CD4-positive, alpha-beta T cell treated with Interleukin-12 subunit alpha and Interleukin-12 subunit beta, for 1 hour (primary cell): ENCODE measurements at regions not wholly inside any gene's neighbourhood (a gene's known extent, or its start where the extent isn't known, plus 50 kb on each side); places are given as distances from the start of the nearest gene placed in this dataset.
A peak's percentile ranks its signal among the peaks of the same experiment; 100 is the strongest.

ENCODE experiments used
- DNase-seq: peaks from one replicate; pipeline ENCODE4 v3.0.0-alpha.2; 2020

DNA sequence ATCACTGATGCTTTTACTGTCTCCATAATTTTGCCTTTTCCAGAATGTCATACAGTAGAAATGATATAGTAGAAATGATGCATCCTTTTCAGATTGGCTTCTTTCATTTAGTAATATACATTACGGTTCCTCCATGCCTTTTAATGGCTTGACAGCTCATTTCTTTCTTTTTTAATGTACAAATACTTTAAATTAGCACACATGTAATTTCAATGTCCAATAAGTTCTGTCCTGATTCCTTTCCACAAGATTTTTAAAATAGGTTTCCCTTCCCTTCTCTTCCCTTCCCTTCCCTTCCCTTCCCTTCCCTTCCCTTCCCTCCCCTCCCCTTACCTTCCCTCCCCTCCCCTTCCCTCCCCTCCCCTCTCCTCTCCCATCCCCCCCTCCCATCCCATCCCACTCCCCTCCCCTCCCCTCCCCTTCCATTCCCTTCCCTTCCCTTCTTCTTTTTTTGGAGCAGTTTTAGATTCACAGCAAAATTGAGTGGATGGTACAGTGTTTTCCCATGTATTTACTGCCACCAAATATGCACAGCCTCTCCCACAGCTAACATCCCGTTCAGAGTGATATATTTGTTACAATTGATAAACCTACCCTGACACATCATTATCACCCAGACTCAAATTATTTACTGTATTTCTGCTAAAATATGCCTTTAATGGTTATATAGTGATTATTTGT is 398.8 kb downstream of the RNF144B start:
- no peak for DNase-seq

DNA sequence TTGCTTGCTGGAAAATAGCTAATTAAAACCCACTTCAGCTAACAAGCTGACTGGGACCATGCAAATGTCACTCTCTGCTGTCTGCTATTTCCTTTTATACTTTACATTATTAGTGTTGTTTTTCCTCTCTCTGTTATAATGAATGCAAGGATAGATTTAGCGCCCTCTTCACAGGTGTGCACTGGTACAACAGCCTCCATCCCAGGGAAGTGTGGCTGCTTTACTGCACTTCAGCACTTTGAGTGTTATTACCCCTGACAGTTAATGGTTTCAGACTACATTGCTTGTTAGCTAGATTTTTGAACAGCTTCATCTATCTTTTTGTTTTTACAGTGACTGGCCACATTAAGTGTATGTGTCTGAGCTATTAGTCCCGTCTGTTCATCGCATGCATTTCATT is 405.7 kb downstream of the RNF144B start:
- no peak for DNase-seq

DNA sequence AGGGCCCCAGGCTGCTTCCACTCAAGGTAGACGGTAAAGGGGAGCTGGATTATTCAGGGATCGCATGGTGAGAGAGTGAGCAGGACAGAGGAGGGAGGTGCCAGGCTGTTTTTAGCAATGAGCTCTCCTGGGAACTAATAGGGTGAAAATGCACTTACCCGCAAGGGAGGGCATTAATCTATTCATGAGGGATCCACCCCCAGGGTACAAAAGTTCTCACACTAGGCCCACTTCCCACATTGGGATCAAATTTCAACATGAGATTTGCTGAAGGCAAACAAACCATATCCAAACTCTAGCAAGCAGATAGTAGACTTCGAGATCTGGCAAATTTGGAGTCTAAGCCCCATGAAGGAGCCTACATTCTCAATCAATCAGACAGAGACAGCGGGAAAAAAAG is 408.6 kb downstream of the RNF144B start:
- DNase-seq, result no peak

DNA sequence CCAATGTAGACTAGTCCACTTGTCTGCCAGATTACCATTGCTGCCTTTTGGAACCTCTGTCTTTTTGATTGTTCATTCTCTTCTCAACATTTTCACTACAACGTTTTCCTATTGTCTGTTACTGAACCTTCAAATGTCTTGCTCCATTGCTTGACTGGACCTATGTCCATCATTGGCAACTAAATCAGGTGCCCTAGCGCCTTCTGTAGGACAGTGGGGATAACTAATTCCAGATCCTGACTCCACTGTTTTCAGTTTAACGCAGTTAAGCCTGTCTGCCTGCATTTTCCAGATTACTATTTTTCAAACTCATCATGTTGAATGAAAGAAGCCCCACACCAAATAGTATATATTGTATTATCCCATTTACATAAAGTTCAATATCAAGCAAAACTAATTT is 433.6 kb downstream of the RNF144B start:
- DNase-seq, result no peak

DNA sequence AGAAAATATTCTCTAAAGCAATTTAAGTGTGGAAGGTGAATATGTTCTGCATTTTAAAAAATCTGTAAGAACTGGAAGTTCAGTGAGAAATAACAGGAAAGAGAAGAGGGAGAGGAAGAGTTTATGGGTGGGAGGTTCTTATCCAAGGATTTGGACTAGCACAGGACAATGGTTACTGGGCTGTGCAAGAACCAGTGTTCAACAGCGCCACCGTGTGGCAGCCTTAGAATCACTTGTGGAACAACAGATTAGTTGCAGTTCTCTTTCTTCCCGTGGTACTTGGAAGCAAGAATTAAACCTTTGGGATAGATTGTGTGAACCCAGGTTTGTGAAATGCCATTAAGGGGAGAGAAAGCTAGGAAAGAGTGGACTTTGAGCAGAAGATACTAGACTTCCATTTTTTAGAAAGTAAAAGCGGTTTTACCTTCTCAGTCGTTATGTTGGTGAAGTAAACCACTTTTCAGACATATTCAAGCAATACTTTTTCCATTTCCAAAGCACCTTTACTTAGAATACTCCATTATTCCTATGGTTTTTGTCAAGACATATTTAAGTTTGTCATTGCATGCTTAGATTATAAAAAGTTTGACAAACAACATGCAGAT is 436.7 kb downstream of the RNF144B start:
- peak; percentile 5 for DNase-seq

DNA sequence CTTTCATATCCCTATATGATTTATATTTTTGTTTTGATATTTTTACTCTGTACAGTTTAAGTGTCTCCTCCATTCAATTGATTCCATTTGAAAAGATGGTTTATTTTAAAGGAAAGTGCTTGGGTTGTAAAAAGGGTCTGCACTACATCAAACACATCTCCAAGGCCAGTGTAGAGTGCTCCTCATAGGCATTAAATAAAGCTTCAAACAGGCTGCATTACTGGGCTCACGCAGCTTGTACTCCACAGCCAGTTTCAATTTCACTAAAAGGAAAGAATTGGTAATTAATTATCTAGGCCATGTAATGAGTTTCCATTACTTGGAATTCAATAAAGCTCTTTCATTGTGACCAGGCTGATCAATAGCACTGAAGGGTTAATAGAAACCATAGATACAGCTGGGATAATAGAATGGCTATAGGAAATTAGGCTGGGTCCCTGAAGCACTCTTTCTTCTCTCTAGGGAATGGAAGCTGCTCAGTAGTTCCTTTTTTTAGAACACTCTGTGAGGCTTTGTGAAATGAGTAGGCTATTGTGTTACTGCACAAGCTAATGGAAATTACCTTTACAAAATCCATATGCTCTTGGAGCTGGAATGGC is 442.2 kb downstream of the RNF144B start:
- no peak for DNase-seq

DNA sequence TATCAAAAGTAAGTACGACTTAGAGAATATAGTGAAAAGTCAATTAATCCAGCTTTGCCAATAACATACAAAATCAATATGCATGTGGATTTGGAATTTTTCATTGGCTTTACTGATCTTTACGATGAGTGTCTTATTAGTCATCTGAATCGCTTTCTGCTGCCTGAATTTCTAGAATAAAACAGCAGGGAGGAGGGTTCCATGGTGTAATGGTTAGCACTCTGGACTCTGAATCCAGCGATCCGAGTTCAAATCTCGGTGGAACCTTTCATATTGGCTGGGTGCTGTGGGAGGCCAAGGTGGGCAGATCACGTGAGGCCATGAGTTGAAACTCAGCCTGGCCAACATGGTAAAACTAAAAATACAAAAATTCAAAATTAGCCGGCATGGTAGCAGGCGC is 448.8 kb downstream of the RNF144B start:
- DNase-seq, result no peak

DNA sequence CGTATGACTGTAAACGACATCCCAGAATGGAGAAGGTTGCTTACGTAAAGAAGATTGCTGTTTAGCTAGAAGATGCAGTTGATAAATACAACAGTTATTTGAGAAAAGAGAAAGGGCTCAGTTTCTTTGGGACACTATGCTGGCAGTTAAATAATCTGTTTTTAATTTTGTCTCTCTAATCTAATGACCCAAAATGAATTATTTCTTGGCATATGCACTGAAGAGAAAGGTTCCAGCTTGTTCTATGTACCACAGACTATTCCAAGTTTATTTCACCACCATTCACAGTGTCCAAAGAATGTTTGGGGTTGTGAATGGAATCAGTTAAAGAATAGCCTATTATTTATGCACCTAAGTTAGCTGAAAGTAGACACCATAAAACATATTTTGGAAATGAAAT is 449.9 kb downstream of the RNF144B start:
- DNase-seq, result no peak

DNA sequence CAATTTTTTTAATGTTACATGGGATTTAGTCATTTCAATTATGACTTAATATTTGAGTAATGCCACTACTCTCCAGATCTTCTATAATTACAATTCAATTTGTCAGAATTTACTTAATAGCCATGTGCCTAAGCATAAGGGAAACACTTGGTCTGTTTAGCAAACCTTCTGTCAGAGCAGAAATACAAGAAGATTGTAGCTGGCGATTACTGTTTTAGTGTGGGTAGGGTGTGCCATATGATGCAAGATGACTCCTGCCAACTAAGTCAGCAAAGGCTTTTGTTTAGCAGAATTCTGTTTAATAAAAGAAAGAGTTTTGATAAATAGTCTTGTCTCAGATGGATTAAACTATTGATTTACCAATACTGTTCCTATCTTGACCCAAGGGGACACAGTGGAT is 455.4 kb downstream of the RNF144B start:
- no peak for DNase-seq

DNA sequence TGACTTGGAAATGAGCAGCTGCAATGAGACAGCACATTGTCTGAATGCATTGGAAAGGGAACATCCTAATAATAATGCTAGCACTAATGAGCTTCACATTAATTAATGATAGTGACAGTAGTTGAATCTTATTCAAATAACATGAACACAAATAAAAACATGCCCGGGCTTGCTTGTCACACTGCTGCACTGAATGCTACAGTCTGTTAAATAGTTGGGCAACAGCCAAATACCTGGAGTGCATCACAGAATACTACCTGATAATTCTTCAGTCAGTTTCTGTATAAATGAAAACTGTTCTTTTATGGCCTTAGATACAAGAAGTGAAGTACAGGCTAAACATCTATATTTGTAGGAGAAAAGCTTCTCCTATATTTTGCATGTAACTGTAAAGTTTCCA is 458.7 kb downstream of the RNF144B start:
- no peak for DNase-seq

DNA sequence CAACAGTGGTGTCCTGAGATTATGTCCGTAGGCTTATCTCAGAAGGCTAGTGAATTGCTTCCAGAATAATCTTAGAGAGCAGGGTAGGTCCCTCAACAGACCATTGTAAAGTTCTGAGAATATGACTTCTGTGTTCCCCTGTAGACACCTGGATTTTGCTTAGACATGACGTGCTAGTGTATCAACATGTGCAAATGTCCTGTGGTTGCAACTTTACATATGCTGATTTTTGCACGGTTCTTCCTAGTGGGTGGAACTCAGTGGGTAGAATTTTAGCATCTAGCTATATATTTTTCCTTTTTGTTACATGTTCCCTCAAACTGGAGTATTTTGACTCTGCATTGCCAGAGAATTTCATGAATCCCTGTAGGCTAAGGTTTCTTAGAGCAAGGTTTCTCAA is 459.2 kb downstream of the RNF144B start:
- no peak for DNase-seq

DNA sequence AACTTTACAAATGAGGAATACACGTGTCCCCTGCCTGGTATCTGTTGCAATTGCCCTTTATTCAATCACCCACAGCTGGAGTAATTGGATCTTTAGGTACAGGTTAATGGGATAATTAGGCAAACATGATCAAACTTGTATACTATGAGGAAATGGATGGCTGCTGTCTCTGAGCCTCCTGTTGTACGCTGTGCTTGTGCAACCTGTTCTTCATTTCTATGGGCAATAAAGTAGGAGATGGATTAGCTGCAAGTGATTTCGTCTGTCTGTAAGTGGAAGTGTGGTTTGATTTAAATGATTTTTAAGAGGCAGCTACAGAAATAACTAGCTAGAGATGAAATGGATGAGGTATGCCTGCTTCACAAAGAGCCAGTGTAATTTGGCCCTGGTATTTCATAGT is 474.1 kb downstream of the RNF144B start:
- no peak for DNase-seq

DNA sequence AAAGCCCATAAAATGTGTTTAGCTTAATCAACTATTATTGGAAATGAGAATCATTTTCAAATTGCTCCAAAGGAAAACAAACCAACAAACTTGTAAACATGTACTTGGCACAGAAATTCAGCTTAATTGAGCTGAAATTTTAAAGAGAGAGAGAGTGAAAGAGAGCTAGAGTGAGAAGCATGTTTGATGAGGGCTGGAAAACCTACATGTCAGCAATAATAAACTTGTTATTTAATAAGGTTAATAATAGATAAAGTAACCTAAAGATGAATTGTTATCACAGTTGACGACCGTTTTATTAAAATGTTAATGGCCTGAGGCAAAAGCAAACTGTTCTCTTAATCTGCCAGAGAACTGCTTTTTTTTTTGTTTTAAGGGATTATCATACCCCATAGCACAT is 496.1 kb downstream of the RNF144B start:
- DNase-seq, result no peak

DNA sequence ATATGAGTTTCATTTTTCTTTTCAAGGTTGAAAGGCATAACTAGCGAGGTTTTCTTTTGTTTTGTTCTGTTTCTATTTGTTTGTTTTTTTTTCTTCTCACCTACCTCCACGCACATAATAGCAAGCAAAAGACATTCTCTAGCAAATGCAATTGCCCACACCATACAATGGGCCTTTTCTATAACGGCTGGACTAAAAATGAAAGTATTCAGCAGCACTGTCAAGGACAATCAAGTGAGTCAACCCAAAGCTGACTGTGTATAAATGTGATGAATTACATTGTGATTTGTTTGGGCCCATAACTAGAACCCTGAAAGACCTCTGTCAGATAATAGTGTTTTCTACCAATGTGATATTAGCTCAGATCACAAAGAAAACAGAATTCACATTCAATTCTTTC is 496.7 kb downstream of the RNF144B start:
- DNase-seq, result no peak

DNA sequence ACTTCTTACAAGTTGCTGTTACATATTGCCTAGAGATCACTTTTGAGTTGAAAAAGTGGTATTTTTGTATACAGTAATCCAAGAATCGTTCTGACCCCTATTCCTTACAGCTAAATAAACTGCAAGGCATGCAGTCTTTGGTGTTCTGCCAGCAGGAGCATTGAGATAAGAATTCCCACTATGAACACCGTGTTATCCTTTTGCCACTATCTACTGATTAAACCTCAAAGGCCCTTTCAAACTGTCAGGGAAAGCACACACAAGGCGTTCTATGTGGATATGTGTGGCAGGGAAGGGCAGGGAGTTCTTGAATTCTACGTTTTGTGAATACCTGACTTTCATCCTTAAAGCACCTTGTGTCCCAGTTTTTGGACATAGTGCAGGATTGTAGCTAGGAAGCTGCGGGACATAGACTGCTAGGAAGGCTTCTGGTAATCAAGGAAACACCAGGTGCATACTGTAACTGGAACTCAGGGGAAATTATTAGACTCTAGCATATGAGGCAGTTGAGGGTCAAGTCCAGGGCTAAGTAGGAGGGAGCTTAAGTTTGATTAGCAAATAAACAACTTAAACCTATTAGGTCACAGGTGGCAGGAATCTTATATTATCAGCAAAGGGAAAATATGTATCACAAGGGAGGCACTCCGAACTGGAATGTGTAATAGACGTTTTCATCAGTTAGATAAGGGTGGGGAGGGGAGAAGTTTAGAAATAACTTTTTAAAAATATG is 506.6 kb downstream of the RNF144B start:
- no peak for DNase-seq

DNA sequence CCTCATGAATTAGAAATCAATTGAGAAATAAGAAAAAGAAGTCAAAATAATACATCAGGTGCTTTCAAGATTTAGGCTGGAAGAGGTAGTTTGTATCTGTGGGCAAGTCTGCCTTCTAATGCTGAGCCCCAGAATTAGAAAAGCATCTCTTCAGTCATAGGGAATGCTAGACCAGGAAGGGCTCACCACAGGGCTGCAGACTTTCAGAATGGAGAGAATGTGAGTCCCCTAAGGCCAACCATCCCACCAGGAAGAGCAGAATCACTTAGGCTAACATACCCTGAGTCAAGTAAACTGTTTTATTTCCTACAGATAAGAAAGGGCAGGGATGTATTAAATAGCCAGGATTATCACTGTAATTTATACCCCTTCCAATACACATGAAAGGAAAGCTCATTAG is 510.2 kb downstream of the RNF144B start:
- no peak for DNase-seq

DNA sequence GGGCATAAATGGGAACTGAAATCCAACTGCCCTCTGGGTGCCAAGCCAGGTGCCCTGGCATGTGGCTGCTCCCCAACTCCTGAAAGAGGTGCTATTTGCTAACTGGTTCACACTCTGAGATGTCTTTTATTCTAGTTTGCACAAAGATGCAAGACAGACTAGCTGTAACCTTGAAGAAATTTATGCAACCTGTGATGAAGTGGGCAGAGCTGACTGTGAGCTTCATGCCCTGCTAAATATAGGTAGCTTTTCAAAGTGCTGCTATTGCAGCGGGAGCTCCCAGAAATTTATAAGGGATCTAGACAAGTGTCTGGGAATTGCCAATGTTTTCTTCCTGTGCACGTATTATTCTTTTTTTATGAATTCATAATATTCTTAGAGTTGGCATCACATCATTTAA is 517.5 kb downstream of the RNF144B start:
- no peak for DNase-seq

DNA sequence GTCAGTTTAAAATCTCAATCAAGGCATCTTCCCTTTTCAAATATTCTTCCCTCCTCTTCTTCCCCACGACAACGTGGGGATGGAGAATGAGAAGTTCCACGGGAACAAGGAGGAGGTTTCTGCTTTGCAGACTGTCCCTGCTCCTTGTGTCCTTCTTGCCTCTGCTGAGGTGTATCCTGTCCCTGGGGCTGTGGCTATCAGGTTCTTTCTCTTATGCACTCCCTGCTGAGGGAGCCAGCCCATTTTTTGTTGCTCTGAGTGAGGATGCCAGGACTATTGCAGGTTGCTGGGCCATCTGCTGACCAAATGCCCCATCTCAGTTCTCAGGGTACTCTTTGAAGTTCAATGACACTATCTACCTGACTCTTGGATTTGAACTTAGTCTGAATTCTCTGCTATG is 533.6 kb downstream of the RNF144B start:
- no peak for DNase-seq

DNA sequence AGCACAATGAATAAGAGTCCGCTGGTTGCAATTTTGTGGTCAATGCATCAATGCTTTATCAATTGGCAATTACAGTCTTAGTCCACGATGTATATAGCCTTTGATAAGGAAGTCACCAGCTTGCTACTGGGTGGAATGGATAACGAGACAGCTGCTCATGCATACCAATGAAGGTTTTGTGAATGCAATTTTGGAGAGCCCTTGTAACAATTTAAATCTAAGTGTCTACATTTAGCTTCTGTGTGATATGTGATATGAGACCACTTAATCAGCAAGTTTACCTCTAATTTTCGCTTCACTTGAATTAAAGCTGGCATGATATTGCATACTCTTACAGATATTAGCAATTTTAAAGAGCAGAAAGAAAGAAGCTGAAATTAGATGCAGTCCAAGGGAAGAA is 543.9 kb downstream of the RNF144B start:
- no peak for DNase-seq

DNA sequence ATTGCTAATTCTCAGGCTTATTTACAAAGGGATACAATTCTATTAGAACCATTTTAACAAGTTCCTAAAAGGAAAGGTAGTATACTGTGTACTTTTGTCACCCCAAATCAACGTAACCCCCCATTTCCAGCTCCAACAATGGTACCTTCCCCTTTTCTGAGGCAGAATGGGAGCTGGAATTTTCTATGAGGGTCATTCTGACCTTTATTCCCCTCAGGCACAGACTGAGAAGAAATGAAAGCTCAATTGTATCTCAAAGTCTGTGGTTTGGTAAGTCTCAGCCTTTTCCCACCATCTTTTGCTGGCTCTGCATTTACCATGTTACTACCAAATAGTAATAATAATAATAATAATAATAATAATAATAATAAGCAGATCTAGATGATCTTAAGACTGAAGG is 571.0 kb downstream of the RNF144B start:
- no peak for DNase-seq

DNA sequence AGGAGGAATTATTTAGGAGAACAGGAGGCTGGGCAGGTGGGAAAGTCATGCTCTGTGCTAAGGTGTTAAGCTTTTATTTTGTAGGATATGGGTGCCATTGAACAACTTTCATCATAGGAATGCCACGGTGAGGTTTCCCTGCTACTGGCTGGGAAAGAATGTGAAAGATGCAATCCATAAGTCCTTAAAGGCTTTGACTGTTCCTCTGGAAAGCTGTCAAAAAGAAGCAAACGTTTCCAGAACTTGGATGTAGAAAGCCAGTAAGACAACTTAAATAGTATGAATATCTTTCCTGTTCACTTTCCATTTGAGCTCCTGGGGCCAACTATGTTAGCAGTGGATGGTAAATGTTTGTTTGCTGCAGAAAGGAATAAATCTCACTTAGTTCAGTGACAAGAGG is 574.4 kb downstream of the RNF144B start:
- no peak for DNase-seq

DNA sequence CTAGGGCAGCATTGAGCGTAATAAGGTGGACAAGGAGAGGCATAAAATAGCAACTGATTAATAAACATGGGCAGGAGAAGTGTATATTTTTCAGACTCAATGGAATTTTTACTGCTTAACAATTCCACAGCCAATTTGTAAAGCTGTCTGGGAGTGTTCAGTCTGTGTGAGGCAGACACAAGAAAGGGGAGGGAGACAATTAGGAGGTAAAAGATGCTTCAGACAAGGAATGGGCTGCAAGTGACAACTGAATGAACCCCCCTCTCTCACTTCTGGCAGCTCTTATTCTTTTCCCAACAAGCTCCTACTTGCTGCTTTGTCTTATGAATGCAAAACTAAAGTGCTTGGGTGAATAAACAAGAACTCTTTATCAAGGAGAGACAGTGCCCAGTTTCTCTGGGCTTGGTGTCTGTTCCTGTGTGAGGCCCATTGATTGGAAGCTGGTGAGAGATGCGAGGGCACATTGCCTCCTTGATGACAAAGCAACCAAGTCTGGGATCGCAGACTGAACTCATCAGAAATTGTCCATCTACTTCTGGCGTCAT is 575.3 kb downstream of the RNF144B start:
- DNase-seq, result no peak

DNA sequence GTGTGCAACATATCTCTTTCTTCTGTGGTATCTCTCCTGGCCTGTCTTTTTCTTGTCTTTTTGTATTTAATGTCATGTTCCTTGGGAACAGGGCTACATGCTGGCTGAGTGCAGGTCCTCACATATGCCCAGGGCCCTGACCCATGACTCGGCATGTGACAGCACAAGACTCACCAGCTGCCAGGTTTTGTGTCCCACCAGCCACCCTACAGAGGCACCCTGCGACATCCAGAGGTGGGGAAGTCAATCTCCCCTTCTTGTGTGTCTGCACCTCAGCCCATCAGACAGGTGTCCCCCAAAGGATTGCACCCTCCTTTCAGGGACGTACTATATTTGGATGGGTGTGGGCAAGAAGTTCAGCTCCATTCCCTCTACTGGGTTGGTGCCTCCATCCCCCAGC is 576.3 kb downstream of the RNF144B start:
- DNase-seq, result no peak

DNA sequence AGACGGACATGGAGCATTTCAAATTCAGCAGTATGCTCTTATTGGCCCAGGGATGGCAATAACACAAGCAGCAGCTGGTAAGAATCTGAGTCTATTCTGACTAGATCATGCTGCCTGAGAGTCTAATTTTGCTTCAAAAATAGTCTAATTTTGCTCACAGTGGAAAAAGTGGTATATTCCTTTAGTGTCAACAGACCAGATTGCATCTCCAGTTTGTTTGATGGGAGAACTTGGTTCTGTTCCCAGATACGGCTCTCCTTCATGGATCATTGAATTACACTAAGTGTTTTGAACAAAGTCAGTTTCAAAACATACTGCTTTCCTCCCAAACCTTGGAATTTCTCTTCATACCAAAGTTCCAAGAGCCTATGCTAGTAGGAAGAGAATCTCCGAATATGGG is 586.1 kb downstream of the RNF144B start:
- no peak for DNase-seq
